NOMO-1 treated with dmso at 0.1 percent for 144 hours (cell line): ENCODE measurements at regions not wholly inside any gene's neighbourhood (a gene's known extent, or its start where the extent isn't known, plus 50 kb on each side); places are given as distances from the start of the nearest gene placed in this dataset.
"Not testable (repeated sequence)": the region's sequence is repeated elsewhere in the genome, so short reads cannot be mapped to it uniquely, and the experiment has no call there.

Source experiments
- DNase-seq: peaks from one replicate; lab custom pipeline; 2025; ENCODE audit not compliant: unreplicated experiment; lab: John Stamatoyannopoulos, UW

DNA sequence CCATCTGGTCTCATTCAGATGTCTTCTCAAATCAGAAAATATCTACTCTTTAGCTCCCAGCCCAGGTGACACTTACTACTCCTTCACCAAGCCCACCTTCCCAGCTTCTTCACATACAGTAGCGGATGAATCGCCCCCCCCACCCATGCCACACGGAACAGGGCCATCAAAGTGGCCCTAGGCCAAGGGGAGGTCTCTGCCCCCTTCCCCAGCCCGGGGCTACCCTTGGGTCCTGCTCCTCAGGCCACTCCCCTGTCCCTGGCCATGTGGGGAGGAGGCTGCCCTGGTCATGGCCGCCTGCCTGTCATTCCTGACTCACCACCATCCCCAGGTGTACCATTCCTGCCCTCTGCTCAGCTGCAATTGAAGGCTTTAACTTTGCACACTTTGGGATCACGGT is 142.8 kb downstream of the NECTIN1 start:
- no peak for DNase-seq

DNA sequence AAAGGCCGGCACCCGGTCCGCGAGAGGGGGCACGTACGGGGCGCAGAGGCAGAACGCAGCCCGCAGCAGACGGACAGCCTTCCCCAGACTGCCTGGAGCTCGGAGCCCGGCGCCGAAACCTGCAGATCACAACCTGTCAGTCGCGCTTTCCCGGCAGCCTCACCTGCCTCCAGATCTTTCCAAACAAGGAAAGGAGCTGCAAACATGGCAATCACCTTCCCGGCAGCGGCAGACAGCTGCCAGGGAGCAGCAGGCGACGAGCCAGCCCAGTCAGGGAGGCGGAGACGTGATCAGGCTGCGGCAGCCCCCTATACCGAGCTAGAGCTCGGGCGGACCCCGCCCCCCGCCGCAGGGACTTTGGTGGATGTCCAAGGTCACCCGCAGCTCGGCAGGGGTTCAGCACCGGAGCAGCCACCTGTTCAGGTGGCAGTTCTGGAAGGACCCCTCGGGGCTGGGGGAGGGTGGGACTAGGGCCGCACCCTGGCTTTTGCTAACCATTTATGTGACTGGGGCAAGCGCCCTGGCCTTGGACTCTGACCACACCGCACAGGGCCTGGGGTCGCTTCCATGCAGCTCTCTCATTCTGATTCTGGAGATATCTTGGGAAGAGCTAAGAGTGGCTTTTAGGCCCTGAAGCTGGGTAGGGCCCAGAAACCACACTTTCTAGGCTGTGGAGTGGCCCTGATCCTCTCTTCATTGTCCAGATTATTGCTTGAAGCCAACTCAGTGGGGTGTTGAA is 143.8 kb downstream of the NECTIN1 start:
- DNase-seq: no peak

DNA sequence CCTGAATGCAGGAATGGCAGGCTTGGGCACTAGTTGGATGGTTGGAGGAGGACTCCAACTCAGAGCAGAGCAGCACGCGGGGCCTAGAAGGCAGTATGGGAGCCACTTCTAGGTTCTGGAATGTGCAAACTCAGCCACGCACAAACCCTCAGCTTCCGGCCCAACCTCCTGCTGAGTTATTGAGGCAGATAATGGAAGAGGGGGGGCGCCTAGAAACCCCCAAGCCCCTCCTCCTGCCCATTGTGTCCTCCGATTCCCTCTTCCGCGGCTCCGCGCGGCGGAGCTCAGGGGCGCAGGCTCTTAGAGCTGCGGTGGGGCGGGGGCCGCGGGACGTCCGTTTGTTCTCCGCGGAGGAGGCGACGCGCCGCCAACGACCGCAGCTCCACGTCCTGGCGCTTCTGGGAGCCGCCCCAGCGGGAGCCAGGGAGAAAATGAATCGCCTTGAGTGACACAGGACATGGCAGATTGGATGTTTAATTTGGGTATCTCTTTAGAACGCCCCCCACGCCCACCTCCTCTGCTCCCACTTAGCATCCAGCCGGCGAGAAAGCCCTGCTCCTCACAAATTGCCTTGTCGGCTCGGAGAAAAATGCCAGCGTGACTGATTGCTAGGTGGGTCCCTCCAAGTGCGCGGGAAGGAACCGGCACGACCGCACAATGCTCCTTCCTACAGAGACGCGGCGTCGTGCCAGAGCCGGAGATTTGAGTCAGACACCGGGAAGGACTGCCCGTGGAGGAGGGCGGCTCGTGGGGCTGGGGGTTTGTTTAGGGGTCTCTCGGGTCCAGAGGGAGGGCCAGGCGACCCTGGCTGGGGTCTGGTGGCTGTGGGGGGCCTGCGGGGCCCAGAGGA is 144.6 kb downstream of the NECTIN1 start:
- peak; percentile 90 for DNase-seq

DNA sequence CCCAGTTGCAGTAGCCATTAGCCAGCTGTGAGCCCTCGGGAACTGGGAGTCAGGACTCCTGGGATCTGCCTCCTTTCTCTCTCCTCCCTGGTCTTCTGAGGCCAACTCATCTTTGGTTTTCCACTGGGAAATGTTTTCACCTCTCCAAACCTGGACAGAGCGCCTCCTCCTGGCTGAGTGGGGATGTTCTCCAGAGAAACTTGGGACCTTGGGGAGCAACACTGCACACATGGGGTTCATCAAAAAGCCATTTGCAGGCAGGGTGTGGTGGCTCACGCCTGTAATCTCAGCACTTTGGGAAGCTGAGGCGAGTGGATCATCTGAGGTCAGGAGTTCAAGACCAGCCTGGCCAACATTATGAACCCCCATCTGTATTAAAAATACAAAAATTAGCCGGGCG is 145.4 kb downstream of the NECTIN1 start:
- DNase-seq: no peak

DNA sequence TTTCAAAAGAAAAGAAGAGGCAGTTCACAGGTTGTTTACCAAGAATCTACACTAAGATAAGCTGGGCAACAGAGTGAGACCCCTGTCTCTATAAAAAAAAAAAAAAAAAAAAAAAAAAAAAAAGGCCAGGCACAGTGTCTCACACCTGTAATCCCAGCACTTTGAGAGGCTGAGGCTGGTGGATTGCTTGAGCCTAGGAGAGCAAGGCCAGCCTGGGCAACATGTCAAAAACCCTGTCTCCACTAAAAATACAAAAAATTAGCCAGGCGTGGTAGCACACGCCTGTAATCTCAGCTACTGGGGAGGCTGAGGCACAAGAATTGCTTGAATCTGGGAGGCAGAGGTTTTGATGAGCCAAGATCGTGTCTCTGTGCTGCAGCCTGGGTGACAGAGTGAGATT is 147.6 kb downstream of the NECTIN1 start:
- not testable (repeated sequence) for DNase-seq

DNA sequence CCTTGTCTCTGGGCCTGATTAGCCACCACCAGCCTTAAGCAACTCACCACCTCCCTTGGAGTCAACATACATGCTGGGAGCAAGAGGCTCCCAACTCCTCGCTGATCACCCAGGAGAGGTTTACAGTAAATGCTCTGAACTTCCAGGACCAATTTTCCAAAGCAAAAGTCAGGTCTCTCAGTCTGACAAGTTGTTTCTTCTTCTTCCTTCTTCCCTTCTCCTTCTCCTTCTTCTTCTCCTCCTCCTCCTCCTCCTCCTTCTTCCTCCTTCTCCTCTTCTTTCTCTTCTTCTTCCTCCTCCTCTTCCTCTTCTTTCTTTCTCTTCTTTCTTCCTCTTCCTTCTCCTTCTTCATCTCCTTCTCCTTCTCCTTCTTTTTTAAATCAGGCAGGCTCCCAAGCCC is 148.2 kb downstream of the NECTIN1 start:
- DNase-seq: no peak

DNA sequence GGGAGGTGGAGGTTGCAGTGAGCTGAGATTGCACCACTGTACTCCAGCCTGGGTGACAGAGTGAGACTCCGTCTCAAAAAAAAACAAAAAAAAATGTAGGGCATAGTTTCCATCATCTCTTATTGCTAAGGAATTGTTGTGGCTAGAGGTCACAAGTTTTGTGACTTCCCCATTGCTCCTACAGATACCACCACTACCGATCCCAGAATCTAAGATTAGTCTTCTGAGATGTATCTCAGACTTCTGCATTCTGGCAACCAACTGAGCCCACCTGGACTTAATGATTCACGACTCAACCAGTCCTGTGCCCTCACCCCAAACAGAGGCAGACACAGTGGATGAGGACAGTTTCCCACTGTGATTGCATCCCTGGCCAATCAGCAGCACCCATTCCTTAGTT is 148.9 kb downstream of the NECTIN1 start:
- no peak for DNase-seq

DNA sequence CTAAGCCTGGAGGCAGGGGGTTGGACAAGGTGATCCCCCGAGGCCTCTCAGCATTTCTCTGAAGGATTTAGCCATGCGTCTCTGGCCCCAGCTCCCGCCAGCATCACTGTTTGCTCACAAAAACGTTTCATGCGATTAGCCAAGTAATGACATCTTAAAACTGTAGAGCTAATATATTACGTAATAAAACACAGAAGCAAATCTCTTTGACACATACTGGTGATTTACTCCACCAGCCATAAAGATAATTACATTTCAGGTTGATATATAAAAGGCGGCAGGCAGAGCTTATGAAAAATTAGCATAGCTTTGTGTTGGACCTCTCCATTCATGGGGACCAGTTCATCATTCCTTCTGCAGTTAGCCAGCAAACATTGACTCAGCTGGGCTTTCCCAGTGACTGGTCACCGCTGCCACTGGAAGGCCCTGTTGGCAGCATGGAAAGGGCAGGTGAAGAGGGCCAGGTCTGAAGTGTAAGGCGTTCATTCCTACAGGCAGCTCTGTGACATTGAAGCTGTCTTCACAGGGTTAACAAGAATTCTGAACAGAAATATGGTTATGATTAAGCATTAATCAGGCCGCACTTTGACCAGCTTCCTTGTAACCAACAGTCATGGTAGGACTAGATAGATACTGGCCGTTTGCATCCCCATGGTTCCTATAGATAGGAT is 150.3 kb downstream of the NECTIN1 start:
- DNase-seq: no peak

DNA sequence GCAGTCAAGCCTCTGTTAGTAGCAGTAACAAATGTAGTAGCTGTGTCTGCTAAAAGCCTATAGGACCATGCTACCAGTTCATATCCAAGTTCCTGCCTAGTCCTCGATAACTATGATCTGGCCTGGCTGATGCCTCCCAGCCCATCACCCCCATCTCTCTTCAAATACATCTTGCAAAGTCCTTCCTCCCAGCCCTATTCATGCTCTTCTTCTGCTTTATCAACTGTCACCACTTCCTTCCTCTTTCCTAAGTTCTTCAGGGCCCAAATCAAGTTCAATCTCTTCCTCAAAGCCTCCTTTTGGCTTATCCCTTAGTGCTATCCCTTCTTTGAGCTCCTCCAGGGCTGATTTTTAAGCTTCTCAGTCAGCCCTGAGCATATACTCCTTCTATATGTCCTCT is 150.9 kb upstream of the THY1 start:
- peak; percentile 98 for DNase-seq

DNA sequence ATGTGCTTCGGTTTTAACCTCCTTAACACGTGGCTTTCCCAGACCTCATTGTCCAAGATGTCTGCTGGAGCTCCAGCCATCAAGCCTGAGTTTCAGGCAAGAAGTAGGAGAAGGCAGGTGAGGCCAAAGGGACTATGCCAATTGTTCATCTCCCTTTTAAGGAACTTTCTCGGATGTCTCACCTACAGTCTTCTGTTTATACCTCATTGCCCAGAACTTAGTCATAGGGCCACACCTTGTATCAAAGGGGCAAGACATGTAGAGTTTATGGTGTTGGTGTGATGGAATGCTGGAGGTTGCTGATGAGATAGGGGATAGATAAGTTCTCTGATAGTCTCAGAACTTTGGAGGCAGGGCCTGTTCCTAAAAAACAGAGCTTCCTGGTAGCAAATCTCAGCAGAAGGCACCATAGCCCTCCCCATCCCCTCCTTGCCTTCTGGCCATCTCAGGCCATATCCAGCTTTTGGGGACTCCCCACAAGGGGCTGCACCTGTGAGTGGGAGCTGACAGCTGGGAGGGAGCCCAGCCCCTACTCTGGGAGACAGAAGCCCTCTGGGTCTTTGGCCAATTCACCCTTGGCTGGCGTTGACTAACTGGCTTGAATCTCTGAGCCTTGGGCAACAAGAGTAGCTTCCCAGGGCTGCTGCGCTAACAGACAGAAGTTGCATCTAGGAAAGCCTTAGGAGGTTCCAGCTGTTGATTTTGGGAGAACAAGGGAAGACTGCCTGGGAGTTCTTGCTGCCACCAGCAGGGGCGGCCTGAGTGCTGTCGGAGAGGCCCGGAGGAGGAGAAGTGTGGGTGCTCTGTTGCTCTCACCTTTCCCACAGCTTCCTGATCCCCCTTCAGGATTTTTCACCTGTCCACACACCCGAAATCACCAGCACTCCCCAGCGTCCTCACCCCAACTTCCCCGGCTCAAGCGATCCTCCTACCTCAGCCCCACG is 149.8 kb upstream of the THY1 start:
- DNase-seq: no peak

DNA sequence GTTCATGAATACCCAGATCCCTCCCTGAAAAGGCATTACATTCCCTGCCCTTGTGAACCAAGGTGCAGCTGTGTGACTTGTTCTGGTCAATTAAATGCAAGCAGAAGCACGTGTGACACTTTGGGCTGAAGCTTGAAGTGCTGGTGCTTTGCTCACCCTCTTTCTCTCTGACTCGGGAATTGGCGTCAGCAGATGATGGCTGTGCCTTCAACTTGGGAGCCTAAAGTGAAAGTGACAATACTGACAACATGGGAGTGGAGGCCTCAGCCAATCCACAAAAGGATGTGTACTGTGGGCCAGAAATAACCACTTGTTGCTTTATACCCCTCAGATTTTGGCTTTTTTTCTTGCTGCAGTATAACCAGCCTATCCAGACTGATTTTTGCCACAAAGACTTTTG is 148.3 kb upstream of the THY1 start:
- DNase-seq: no peak

DNA sequence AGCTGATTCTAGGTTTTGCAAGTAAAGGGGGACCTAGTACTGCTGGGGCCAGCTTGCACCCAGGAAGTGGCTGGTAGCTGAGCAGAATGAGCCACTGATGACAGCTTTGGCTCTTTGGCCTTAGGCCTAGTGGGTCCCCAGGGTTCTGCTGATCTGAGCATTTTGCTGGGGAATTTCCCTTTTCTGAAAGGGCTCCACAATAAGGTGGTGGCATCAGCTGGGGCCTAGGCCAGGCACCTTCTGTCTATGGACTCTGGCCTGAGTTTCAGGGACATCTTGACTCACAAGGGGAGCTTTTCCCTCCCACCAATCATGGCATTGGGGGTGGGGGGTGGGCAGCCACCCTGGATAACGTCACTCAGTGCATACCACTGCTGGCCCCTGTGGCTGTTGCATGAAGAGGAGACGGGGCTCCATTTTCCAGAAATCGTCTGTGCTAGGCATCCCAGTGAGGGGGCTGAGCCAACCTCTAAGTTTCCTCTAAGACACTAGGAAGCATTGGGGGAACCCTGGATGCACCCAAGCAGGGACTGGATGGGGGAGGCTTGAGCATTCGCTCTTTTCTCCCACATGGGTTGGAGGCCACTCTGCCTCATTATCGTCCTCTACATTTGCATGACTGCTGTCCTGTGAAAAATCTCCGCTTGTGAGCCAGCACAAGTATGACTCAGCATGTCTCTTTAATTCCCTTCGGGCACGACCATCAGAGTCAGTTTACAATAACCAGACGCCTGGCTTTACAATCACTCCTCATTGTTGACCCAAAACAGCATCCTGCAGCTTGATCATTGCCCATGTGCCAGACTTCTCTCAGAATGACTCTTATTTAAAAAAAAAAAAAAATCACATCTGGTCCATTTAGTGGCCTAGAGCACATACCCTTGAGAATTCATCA is 145.0 kb upstream of the THY1 start:
- DNase-seq: no peak

DNA sequence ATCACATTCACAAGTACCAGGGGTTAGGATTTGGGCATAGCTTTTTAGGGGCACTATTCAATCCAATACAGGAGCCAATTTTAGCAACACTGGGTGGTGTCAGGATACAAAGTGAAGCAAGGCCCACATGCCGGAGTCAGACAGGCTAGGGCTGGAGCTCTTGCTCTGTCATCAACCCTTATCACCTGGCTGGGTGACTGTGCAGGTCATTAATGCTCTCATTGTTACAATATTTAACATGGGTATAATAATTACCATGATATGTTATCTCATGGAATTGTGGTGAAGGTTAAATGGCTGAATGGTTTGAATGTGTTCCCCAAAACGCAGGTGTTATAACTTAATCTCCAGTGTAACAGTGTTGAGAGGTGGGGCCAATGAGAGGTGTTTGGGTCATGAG is 143.3 kb upstream of the THY1 start:
- DNase-seq: no peak

DNA sequence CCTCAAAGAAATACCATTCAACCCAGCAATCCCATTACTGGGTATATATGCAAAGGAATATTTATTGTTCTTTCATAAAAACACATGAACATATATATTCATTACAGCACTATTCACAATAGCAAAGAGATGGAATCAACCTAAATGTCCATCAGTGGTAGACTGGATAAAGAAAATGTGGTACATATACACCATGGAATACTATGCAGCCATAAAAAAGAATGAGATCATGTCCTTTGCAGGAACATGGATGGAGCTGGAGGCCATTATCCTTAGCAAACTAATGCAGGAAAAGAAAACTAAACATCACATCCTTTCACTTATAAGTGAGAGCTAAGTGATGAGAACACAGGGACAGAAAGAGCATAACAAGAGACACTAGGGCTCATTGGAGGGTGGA is 142.7 kb upstream of the THY1 start:
- DNase-seq: not testable (repeated sequence)

DNA sequence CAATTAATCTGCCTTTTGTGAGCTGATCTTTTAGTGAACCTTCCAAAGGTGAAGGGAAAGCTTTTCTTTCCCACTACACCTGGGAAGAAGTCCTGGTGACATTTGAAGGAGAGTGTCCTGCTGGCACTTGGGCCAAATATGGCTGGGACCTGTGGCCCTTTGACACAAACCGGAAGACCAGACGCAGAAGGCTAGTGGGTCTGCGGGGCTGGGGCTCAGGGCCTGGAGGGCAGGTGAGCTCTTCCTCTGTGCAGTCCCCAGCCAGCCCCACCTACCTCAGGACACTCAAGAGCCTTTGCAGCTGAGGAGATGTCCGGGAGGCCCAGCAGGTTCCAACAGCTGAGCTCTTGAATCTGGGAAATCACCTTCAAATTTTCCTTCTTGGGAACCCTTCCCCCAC is 138.0 kb upstream of the THY1 start:
- no peak for DNase-seq

DNA sequence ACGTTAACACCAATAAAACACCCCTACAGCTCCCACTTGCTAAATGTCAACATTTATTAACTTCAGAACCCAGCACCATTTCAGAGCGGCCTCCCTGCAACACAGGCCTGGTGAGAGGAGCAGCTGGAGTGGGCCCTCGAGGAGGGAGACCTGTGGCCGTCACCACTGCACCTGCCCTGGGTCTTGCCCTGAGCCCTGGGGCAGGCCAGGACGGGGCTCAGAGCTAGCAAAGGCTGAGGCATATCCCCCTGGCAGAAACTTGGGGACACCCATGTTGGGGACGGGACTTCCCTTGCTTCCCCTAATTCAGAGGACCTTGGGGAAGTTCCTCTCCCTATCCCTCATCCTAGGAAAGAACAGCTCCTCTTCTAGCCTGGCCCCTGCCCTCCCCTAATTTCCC is 137.3 kb upstream of the THY1 start:
- DNase-seq: no peak

DNA sequence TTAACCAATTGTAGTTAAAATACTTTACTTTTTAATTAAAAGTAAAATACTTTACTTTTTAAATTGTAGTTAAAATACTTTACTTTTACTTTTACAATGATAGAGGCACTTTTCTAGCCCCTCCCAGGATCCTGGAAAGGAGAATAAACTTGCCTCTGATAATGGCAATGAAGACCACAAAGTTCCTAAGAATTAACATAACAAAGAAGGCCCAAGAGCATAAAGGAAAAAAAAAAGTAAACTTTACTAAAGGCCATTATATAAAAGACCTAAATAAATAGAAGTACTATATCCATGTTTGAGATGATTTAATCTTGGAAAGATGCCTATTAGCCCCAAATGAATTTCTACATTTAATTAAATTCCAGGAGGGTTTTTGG is 129.1 kb upstream of the THY1 start:
- no peak for DNase-seq

DNA sequence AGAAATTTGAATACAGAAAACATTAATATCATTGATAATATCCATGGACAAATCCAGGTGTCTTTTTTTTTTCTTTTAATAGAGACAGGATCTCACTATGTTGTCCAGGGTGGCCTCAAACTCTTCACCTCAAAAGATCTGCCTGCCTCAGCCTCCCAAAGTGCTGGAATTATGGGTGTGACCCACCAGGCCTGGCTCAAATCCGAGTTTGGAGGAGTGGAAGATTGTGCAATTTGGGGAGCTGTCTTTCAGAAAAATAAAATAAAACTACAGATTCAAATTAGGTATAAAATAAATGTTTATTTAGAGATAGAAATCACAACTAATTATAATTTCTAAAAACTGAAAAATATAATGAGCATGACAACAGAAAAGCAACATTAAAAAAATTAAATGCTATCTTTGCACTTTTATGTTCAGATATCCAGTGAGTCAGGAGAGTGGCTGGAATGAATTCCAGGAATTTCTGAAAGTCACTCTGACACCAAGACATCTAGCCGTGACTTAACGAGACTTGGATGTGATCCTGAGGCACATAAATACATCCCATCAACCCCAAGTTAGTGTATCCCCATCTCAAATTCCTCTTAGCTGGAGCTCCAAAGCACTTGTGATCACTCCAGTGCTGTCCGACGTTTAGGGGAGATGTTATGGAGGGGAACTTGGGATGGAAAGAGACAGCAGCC is 128.6 kb upstream of the THY1 start:
- DNase-seq: no peak

DNA sequence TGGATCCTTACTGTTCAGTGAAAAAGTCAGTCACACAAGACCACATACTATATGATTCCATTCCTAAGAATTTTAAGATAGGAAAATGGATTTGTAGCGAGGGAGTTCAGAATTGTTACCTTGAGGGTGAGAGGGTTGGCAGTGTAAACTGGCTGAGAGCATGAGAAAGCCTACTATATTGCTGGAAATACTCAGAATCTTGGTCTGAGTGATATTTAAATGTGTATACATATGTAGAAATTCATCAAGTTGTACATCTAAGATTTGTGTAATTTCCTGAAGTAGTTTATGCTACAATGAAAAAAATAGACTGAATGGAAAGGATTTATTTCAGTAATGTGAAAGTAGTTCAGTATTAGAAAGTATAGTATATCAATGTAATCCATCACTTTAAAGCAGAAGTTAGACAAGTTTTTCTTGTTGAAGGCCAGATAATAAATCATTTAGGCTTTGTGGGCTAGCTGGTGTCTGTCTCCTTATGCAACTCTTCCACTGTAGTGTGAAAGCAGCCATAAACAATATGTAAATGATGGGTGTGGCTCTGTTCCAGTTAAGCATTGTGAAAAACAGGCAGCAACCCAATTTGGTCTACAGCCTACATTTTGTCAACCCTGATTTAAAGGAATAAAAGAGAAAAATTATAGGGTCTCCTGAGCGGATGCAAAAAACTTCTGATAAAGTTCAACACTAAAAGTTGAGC is 127.2 kb upstream of the THY1 start:
- peak; percentile 85 for DNase-seq
